ENCODE measurements at regions not wholly inside any gene's neighbourhood (a gene's known extent, or its start where the extent isn't known, plus 50 kb on each side); places are given as distances from the start of the nearest gene placed in this dataset.
"Not testable (repeated sequence)": the region's sequence is repeated elsewhere in the genome, so short reads cannot be mapped to it uniquely, and the experiment has no call there.

DNA sequence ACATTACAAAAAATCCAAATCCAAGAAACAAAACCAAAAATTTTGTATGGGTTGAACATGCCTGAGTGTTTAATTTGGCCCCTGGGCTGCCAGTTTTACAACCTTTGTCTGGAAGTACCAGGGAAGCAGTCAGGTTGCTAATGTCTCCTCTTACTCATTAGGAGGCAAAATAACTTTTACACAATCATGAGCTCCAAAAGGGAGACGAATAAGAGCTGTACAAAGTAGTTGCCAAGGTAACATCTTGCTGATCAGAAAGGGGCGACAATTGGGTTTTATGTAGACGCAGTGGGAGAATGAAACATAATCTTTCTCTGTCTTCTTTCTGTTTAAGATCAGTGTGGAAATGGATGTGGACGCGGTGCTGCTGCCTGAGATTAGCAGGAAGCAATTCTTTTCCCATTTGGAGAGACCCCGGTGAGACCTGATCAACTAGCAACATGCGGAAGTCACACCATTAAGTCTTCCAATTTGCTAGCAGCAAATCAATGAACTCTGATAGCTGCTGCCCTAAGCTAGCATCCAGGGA lies 90.7 kb upstream of the IGFBP7 start:
- no peak for DNase-seq

- DNase-seq: no peak
These were observed 89.1 kb upstream of the IGFBP7 start for GRCh38 chr4:57199267-57199666.

- no peak for DNase-seq
These were observed 85.4 kb upstream of the IGFBP7 start for GRCh38 chr4:57195622-57196021.

DNA sequence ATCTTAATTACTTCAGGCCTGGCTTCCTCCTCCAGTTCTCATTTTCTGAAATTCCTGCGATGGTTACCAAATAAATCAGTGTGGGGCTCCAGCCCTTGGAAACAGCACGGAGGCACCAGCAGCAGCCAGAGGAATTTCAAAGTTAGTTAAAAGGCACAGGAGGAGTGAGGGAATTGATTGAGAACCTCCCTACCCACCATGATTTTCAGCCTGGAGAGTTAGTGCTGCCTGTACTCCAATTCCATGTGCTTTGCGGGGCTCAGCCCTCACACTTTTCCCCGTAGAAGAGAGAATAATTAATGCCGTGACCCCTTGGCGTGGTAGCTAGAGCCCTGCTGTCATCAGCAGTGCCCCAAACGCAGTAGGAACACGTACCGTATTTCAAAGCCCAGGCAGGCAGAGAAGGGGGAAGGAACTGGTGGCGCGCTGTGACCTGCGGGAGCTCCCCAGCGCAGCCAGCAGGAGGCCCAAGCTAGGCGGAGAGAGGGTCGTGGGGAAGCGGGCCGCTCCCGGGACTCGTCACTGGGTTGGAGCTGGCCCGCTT lies 84.0 kb upstream of the IGFBP7 start:
- no peak for DNase-seq

- no peak for DNase-seq
These were observed 83.1 kb upstream of the IGFBP7 start for GRCh38 chr4:57193209-57193810.

- DNase-seq: no peak
These were observed 81.4 kb upstream of the IGFBP7 start for GRCh38 chr4:57191523-57192034.

DNA sequence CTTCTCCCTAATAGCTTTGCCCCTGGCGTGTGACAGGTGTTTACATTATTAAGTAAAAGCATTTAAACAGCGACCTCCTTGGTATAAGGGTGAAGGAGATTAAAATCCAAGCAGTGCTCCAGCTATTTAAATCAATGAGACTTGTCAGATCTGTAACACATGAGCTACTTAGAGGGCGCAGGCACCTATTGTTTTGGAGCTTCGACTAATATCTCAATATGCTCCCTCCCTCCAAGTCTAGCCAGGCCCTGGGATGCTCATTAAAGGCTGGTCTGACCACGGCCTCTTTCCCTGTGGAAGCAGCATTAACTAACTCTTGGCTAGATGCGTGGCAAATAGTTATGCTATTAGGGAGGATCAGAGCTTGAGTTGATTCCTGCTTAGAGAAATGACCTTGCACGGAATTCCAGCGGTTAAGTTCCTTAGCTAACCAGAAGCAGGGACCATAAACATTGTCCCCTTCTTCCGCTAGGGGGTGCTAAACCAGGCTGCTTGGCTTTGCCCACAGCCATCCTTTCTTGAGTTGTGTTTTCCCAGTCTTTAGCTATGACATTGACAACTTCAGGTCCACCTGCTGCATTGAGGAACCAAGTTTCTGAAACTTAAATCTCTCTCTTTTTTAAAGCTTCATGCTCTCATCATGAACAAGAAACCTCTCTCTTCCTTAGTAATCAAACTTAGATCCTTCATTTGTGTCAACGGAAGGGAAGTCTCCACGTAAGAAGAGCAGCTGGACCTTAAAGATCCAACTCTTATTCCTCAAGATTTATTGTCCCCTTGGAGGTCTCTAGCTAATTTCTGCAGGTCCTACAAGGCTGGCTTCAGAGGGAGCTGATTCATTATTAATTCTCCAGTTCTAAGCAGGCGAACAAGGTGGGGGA lies 80.7 kb upstream of the IGFBP7 start:
- peak; percentile 50 for DNase-seq

DNA sequence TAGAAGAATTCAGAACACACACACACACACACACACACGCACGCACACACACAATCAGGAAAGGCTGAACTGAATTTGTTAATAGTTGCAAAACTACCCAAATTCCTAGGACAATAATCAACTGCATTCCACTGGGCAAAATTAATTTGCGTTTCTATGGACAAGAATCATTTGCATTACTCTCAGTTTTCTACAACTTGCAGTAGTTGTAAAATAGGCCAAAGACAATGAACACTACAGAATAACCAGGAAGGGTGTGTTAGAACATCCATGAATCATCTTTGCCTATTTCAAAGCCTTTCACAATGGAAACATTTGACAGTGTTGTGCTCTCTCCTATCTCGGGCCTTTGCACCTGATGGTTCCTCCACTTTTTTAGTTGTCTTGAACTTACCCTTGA lies 77.1 kb upstream of the IGFBP7 start:
- DNase-seq: peak; percentile 10

DNA sequence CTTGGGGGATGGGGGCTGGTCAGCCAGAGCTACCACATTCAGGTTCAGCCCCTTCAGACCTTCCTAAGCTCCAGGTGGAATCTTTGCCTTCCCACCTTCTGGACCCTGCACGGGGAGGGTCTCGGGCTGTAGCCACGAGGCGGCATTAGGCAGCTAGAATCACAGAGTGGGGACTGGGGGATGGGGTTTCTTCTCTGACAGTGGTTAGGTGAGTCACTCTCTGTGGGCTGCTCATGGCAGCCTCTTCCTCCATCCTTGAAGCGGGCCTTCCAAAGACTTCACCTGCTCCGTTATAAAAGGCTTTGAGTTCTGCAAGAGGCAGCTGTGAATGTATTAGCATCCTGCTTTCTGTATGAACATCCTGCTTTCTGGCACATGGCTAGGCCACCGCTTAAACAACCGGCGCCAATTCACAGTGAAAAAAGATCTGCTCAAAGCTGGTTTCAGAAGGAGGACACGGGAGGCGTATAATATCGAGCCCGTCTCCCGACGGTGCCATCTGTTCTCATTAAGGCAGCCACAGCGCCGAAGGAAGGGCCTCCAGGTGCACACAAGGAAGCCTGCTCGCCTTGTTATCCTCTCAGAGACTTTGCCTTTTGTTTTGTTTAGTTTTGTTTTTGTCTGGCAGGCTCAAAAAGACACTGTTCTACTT lies 74.3 kb upstream of the IGFBP7 start:
- no peak for DNase-seq

DNA sequence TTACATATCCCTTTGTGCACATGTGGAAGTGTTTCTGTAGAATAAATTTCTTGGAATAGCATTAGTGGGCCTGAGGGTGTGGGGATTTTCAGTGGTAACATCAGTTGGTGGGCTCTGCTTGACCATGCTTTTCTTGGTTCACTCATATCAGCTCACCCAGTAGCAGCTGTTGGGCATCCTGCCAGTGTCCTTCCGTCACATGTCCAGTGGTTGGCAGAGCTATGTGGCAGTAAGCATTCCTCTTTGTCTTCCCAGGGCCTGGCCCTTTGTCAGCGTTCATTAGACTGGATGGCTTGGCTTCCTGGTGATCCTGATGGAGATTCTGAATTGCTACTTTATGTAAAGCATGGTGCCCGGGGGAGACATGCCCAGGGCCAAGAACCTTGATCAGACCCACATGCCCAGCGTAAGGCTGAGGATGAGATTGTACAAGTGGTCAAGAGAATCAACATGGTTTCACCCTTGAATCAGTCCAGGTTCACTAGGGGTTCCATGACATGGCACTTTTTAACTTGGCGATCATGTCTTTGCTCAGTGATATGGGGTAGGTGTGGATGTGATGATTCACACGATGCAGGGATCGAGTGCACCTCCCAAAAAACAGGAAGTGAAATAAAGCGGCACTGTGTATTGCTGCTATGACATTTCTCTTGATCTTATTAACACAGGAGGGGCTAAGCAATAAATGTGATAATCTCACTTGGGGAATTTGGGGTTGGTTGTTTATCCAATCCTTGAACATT lies 72.1 kb upstream of the IGFBP7 start:
- DNase-seq: no peak

DNA sequence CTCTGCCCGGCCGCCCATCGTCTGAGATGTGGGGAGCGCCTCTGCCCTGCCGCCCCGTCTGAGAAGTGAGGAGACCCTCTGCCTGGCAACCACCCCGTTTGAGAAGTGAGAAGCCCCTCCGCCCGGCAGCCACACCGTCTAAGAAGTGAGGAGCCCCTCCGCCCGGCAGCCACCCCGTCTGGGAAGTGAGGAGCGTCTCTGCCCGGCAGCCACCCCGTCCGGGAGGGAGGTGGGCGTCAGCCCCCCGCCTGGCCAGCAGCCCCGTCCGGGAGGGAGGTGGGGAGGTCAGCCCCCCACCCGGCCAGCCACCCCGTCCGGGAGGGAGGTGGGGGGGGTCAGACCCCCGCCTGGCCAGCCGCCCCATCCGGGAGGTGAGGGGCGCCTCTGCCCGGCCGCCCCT lies 63.0 kb upstream of the IGFBP7 start:
- DNase-seq: not testable (repeated sequence)

DNA sequence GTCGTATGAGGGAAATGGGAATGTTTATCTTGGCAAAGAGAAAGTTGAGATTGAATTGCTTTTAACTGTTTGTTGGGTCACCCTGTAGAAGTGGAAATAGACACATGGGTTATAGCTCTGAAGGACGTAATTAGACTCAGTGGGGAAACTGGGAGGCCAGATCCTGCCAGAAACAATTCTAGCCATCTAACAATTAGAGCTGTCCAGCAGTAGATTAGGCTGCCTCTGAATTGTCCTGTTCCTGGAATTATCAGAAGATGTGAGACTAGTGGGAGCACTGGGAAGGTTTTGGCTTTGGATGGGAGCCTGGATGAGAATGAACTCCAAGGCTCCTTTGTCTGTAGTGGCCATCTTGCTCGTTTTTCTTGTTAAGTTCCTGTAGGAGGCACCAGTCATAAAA lies 61.9 kb upstream of the IGFBP7 start:
- DNase-seq: no peak

GRCh38 chr4:57168982-57169381 lies 58.8 kb upstream of the IGFBP7 start:
- no peak for DNase-seq

DNA sequence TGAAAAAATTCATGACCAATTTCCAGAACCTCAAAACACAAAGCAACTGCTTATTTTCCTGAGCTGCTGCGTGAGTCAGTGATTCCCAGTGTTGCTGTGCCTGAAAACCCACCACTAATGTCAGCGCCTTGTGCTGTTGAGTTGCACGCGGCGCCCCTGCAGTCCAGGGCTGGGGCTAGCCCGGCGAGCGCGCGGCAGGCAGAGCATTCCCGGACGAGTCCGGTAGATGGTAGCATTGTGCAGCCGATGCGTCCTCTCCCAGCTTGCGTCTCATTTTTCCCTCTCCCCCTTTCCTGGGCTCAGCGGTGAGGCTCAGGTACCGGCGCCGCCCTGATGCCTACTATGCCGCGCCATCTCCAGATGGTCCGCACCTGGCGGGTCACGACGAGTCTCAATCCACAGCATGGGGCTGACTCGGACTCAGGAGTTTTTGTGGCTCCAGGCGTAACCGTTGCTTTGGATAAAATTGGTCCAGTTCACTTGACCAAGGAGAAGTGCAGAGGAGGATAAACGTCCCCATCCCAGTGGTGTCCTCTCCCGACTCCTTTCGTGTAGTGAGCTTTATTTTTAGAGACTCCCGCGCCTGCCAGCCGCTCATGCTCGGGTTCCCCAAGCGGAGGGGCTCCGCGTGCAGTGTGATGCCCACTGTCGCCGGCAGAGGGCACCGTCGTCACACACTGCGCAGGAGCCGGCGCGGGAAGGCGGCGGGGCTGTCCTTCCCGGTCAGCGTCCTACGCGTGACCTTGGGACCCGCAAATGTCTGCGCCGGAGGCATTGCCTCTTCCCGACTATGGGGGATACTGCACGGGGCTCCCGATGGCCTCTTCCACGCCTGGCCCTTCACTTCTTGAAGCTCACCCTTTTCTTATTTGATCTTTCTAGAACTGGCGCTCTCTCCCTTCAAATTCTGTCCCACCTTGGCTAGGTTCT lies 53.6 kb upstream of the IGFBP7 start:
- peak; percentile 80 for DNase-seq

- no peak for DNase-seq
These were observed 52.4 kb upstream of the IGFBP7 start for GRCh38 chr4:57162499-57163019.

Data from EL (cell line).